HCT116 (cell line): ENCODE measurements at regions not wholly inside any gene's neighbourhood (a gene's known extent, or its start where the extent isn't known, plus 50 kb on each side); places are given as distances from the start of the nearest gene placed in this dataset.

Source experiments
- EZH2phosphoT487 ChIP-seq: fragments of 200-600 bp; IDR thresholded peaks from 2 replicates; pipeline ENCODE4 v1.6.1; 2018; ENCODE audit warnings: antibody characterized with exemption, borderline replicate concordance
- POLR2AphosphoS5 ChIP-seq: IDR thresholded peaks from 2 replicates; pipeline ENCODE4 v1.6.1; 2011; ENCODE audit warnings: mild to moderate bottlenecking, low read depth, low read length, moderate library complexity
- RAD21 ChIP-seq: IDR thresholded peaks from 2 replicates; pipeline ENCODE4 v1.6.1; 2012; ENCODE audit warnings: low read depth, mild to moderate bottlenecking
- TF ChIP-seq, protein P1 (sequence below), 3 experiments: fragments of 200-600 bp in 1 of 3; sonication (generic) in 1 of 3; IDR thresholded peaks in 2 of 3; conservative IDR thresholded peaks in 1 of 3; 2 replicates each; pipeline ENCODE4 v1.5.1; 2012 to 2017; ENCODE audit warnings: low read depth in 2 of 3, low read length in 2 of 3, antibody characterized with exemption in 1 of 3, borderline replicate concordance in 1 of 3, control low read depth in 1 of 3, mild to moderate bottlenecking in 1 of 3, mixed read lengths in 1 of 3, mixed run types in 1 of 3, moderate library complexity in 1 of 3; ENCODE audit not compliant: insufficient read depth in 1 of 3

GRCh38 chr7:115260381-115260780 is 338.5 kb downstream of the MDFIC start:
- TF ChIP-seq EZH2phosphoT487, result no peak
- TF ChIP-seq POLR2AphosphoS5, result no peak
- TF ChIP-seq, protein P1, sequence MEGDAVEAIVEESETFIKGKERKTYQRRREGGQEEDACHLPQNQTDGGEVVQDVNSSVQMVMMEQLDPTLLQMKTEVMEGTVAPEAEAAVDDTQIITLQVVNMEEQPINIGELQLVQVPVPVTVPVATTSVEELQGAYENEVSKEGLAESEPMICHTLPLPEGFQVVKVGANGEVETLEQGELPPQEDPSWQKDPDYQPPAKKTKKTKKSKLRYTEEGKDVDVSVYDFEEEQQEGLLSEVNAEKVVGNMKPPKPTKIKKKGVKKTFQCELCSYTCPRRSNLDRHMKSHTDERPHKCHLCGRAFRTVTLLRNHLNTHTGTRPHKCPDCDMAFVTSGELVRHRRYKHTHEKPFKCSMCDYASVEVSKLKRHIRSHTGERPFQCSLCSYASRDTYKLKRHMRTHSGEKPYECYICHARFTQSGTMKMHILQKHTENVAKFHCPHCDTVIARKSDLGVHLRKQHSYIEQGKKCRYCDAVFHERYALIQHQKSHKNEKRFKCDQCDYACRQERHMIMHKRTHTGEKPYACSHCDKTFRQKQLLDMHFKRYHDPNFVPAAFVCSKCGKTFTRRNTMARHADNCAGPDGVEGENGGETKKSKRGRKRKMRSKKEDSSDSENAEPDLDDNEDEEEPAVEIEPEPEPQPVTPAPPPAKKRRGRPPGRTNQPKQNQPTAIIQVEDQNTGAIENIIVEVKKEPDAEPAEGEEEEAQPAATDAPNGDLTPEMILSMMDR (IDR thresholded peaks at IDR 0.05 in 2 of 3, conservative IDR thresholded peaks at IDR 0.05 in 1 of 3; ENCODE audit: borderline replicate concordance in 1 of 3, insufficient read depth in 1 of 3, low read depth in 2 of 3, low read length in 2 of 3), result no peak
- TF ChIP-seq RAD21, result no peak
